OCI-LY1 (cell line): ENCODE measurements at regions not wholly inside any gene's neighbourhood (a gene's known extent, or its start where the extent isn't known, plus 50 kb on each side); places are given as distances from the start of the nearest gene placed in this dataset.
"Not testable (repeated sequence)": the region's sequence is repeated elsewhere in the genome, so short reads cannot be mapped to it uniquely, and the experiment has no call there.

Experiments
- H2AFZ ChIP-seq: fragments of 200-600 bp; sonication (generic), shearing (Covaris generic); 2 replicates; pipeline ENCODE4 v1.6.0; 2014; ENCODE audit warnings: antibody characterized with exemption, mild to moderate bottlenecking, low read length
- H3F3A ChIP-seq: fragments of 200-600 bp; sonication (generic), shearing (Covaris generic); 2 replicates; pipeline ENCODE4 v1.6.0; 2014; ENCODE audit warnings: mild to moderate bottlenecking, antibody characterized with exemption, low read length, moderate library complexity; ENCODE audit not compliant: insufficient read depth
- H3K27ac ChIP-seq: fragments of 200-600 bp; sonication (generic); 2 replicates; pipeline ENCODE4 v1.5.1; 2014; ENCODE audit warnings: low read length, mixed run types, mild to moderate bottlenecking, low read depth; ENCODE audit not compliant: poor library complexity, severe bottlenecking
- H3K27me3 ChIP-seq: fragments of 200-600 bp; sonication (generic); 2 replicates; pipeline ENCODE4 v1.6.0; 2014; ENCODE audit warnings: antibody characterized with exemption, mild to moderate bottlenecking, low read length, moderate library complexity; ENCODE audit not compliant: insufficient read depth
- H3K36me3 ChIP-seq: fragments of 200-600 bp; sonication (generic); 2 replicates; pipeline ENCODE4 v1.6.1; 2014; ENCODE audit warnings: mild to moderate bottlenecking, antibody characterized with exemption, low read length, moderate library complexity, mixed read lengths; ENCODE audit not compliant: insufficient read depth
- H3K4me1 ChIP-seq: fragments of 200-600 bp; sonication (generic); 2 replicates; pipeline ENCODE4 v1.5.1; 2014; ENCODE audit warnings: mild to moderate bottlenecking, low read length, moderate library complexity; ENCODE audit not compliant: insufficient read depth, severe bottlenecking
- H3K4me2 ChIP-seq: fragments of 200-600 bp; sonication (generic), shearing (Covaris generic); 2 replicates; pipeline ENCODE4 v1.6.1; 2014; ENCODE audit warnings: low read length
- H3K4me3 ChIP-seq: fragments of 200-600 bp; sonication (generic); 2 replicates; pipeline ENCODE4 v1.5.1; 2014; ENCODE audit warnings: low read length, low read depth, mild to moderate bottlenecking, mixed read lengths; ENCODE audit not compliant: poor library complexity, severe bottlenecking
- H3K79me2 ChIP-seq: fragments of 200-600 bp; shearing (Covaris generic); 2 replicates; pipeline ENCODE4 v1.6.1; 2016; ENCODE audit warnings: mixed run types, low read length, mixed read lengths; ENCODE audit not compliant: insufficient read depth
- H3K9ac ChIP-seq: fragments of 200-600 bp; sonication (generic), shearing (Covaris generic); 2 replicates; pipeline ENCODE4 v1.6.1; 2014; ENCODE audit warnings: mild to moderate bottlenecking, low read length, mixed read lengths
- H3K9me2 ChIP-seq: fragments of 200-600 bp; sonication (generic), shearing (Covaris generic); 2 replicates; pipeline ENCODE4 v1.6.1; 2014; ENCODE audit warnings: low read depth, mild to moderate bottlenecking, low read length, mixed read lengths
- H3K9me3 ChIP-seq: fragments of 200-600 bp; shearing (Covaris generic); 2 replicates; pipeline ENCODE4 v1.6.1; 2014; ENCODE audit warnings: low read length, mixed read lengths
- H4K20me1 ChIP-seq: fragments of 200-600 bp; sonication (generic), shearing (Covaris generic); 2 replicates; pipeline ENCODE4 v1.6.0; 2016; ENCODE audit warnings: mild to moderate bottlenecking, low read length; ENCODE audit not compliant: insufficient read depth
- EZH2 ChIP-seq: fragments of 200-600 bp; sonication (generic), shearing (Covaris generic); IDR thresholded peaks from 2 replicates; pipeline ENCODE4 v1.8.0; 2017; ENCODE audit warnings: borderline replicate concordance, mixed run types, mild to moderate bottlenecking, antibody characterized with exemption, low read length, moderate library complexity, mixed read lengths
- TF ChIP-seq, protein P1 (sequence below): fragments of 200-600 bp; sonication (generic), shearing (Covaris generic); IDR thresholded peaks from 2 replicates; pipeline ENCODE4 v1.5.1; 2017; ENCODE audit warnings: mild to moderate bottlenecking, antibody characterized with exemption, low read length, moderate library complexity, mixed read lengths

DNA sequence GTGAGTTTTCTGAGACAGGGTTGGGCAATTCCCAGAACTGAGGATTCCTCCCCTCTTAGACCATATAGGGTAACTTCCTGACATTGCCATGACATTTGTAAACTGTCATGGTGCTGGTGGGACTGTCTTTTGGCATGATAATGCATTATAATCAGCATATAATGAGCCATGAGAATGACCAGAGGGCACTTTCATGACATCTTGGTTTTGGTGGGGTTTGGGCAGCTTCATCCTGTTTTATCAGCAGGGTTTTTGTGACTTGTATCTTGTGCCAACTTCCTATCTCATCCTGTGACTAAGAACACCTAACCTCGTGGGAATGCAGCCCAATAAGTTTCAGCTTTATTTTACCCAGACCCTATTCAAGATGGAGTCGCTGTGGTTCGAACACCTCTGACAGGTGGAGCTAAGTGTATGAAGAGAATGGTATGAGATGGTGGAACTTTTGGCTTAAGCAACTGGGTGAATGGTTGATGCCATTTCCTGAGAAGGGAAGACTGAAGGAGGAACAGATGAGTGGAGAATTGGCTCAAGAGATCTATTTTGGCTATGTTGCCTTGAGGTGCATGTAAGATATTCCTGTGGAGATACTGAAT is 217.3 kb downstream of the RAB11FIP4 start:
- peaks cover 4% of the 10 kb centered on the region; the same call in 1 of the 2 replicates for H3K27me3 ChIP-seq
- no peaks in the 10 kb centered on the region for H3K79me2 ChIP-seq
- no peaks in the 10 kb centered on the region for H4K20me1 ChIP-seq
- no peaks in the 10 kb centered on the region for H3K9me2 ChIP-seq
- H3K4me3 ChIP-seq, result no peak overlapping the region
- H3K4me2 ChIP-seq, result no peak overlapping the region
- H3K9ac ChIP-seq, result no peak overlapping the region
- H3K9me3 ChIP-seq, result no peaks in the 10 kb centered on the region
- H2AFZ ChIP-seq, result no peak overlapping the region
- TF ChIP-seq EZH2, result no peak
- TF ChIP-seq, protein P1, sequence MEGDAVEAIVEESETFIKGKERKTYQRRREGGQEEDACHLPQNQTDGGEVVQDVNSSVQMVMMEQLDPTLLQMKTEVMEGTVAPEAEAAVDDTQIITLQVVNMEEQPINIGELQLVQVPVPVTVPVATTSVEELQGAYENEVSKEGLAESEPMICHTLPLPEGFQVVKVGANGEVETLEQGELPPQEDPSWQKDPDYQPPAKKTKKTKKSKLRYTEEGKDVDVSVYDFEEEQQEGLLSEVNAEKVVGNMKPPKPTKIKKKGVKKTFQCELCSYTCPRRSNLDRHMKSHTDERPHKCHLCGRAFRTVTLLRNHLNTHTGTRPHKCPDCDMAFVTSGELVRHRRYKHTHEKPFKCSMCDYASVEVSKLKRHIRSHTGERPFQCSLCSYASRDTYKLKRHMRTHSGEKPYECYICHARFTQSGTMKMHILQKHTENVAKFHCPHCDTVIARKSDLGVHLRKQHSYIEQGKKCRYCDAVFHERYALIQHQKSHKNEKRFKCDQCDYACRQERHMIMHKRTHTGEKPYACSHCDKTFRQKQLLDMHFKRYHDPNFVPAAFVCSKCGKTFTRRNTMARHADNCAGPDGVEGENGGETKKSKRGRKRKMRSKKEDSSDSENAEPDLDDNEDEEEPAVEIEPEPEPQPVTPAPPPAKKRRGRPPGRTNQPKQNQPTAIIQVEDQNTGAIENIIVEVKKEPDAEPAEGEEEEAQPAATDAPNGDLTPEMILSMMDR, result no peak
- H3K4me1 ChIP-seq, result no peaks in the 10 kb centered on the region
- H3K27ac ChIP-seq, result no peak overlapping the region
- H3F3A ChIP-seq, result no peaks in the 10 kb centered on the region
- no peaks in the 10 kb centered on the region for H3K36me3 ChIP-seq

DNA sequence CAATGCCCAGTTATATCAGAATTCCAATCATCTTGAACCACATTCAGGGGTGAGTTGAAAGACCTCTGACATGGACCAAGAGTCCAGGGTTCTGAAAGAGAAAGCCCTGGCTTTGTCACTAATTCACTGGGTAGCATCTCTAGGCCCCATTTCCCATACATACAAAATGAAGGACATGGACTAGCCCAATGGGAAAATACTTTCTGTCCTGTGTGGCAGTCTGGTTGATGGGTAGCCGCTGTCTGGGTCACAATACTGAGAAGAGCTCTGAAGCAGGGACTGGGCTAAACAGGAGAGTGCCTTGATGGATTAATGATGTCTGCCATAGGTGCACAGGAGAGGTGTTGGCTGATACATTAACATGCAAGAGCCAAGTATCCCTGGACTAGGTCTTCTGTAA is 214.3 kb downstream of the RAB11FIP4 start:
- TF ChIP-seq EZH2, result no peak
- TF ChIP-seq, protein P1, result no peak
- no peak overlapping the region for H3K9ac ChIP-seq

DNA sequence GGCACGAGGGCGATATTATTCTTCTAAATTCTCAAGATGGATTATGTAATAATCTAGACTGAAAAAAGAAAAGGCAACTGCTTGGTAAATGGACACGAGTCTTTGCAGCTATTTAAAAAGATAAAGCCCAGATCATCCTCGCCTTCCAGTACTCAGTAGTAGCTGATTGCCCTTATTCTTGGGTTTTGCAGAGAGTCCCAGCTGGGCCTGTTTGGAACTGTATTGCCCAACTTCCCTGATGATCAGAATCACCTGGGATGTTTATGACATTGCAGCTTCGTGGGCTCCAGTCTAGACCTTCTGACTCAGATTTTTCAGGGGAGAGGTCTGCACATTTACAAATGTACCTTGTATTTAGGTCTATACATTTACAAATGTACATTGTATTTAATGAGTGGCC is 213.5 kb downstream of the RAB11FIP4 start:
- Histone ChIP-seq H3K79me2 (no peaks in the 10 kb centered on the region), H3K36me3 (no peaks in the 10 kb centered on the region), H3K4me2 (no peak overlapping the region), H3K4me3 (no peak overlapping the region), H4K20me1 (no peaks in the 10 kb centered on the region), H3K9me3 (no peaks in the 10 kb centered on the region), H3F3A (no peaks in the 10 kb centered on the region), H2AFZ (no peak overlapping the region), H3K9ac (no peak overlapping the region), H3K27ac (no peak overlapping the region), H3K27me3 (no peaks in the 10 kb centered on the region), H3K9me2 (no peaks in the 10 kb centered on the region), H3K4me1 (no peaks in the 10 kb centered on the region)
- TF ChIP-seq EZH2, result no peak
- TF ChIP-seq, protein P1, result no peak

More for the DNA sequence above, 214.3 kb downstream of the RAB11FIP4 start:
- H3K9me3 ChIP-seq, result no peaks in the 10 kb centered on the region
- no peak overlapping the region for H3K4me3 ChIP-seq
- no peak overlapping the region for H3K4me2 ChIP-seq
- H3K36me3 ChIP-seq, result no peaks in the 10 kb centered on the region
- H3F3A ChIP-seq, result no peaks in the 10 kb centered on the region
- H2AFZ ChIP-seq, result no peak overlapping the region
- H3K27me3 ChIP-seq, result peaks cover under 1% of the 10 kb centered on the region; the same call in 1 of the 2 replicates
- no peaks in the 10 kb centered on the region for H3K9me2 ChIP-seq
- no peak overlapping the region for H3K27ac ChIP-seq
- H3K4me1 ChIP-seq, result no peaks in the 10 kb centered on the region
- H4K20me1 ChIP-seq, result no peaks in the 10 kb centered on the region
- no peaks in the 10 kb centered on the region for H3K79me2 ChIP-seq

DNA sequence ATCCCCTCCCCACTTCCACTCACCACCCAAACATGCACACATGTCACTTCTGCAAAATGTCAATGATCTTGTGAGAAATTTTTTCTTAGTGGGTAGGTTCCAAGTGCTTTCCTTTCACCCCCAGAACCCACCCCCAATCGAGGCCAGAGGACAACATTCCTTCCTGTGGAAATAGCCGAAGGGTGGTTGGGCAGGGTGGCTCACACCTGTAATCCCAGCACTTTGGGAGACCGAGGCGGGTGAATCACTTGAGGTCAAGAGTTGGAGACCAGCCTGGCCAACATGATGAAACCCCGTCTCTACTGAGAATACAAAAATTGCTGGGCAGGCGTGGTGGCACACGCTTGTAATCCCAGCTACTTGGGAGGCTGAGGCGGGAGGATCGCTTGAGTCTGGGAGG is 208.7 kb downstream of the RAB11FIP4 start:
- peaks cover 10% of the 10 kb centered on the region for H3K4me1 ChIP-seq
- not testable (repeated sequence) for H3K79me2 ChIP-seq, H3F3A ChIP-seq, H4K20me1 ChIP-seq, H3K9me2 ChIP-seq, H3K9ac ChIP-seq, H3K4me3 ChIP-seq, H3K9me3 ChIP-seq, H3K4me2 ChIP-seq, H3K36me3 ChIP-seq, H2AFZ ChIP-seq, H3K27me3 ChIP-seq, H3K27ac ChIP-seq
